Cardiac fibroblast (primary cell): ENCODE measurements at regions not wholly inside any gene's neighbourhood (a gene's known extent, or its start where the extent isn't known, plus 50 kb on each side); places are given as distances from the start of the nearest gene placed in this dataset.
A peak's percentile ranks its signal among the peaks of the same experiment; 100 is the strongest.

Experiments used
- DNase-seq, 2 donors: peaks; one replicate each; pipeline versions ENCODE4 v3.0.0 to v3.0.0-alpha.2; 2010; ENCODE audit warnings: low read depth in 2 of 2
- H3K4me3 ChIP-seq, 2 donors: replicated peaks in 1 of 2; 1 replicate in 1 of 2; 2 replicates in 1 of 2; pipeline ENCODE4 v1.5.1; 2011; ENCODE audit warnings: low read depth in 2 of 2, low read length in 2 of 2, mild to moderate bottlenecking in 2 of 2, moderate library complexity in 1 of 2
- CTCF ChIP-seq: IDR thresholded peaks from one replicate; pipeline ENCODE4 v1.5.1; 2011; ENCODE audit warnings: low read depth, mild to moderate bottlenecking, low read length, inconsistent platforms

DNA sequence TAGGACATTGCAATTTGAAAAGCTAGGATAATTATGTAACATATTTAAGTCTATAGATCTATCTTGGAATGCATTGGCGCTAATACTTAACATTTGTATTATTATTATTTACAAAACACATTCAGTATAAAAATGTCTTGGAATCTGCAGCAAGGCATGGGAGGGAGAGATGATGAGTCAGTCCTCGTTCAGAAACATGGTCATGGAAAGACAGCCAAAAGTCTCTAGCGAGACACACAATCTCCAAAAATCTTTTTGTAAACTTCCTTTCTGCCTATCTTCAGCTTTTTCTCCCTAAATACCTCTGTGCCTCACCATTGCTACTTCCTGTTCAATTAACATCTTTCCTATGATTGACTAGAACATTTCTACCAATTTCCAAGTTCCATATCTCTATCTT lies 188.4 kb upstream of the CACNA2D1 start:
- no peak for TF ChIP-seq CTCF
- H3K4me3 ChIP-seq: no peak overlapping the region
- DNase-seq: peak; percentile 30 to 40

DNA sequence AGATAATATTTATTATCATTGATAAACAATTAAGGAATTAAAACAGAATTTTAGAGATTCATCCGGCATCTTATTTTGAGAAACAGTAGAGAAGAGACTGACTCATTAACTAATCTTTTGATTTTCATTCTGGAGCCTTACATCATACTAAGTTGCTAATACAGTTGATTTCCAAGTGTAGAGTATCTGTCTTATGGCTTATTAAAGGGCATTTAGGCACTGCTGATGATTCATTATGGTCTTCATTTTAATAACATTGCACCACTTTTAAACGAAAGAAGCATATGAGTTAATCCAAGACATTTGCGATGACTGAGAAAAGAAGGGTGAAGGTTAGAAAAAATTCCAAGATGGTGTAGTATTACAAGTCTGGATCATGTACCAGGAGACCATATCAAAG lies 186.0 kb upstream of the CACNA2D1 start:
- TF ChIP-seq CTCF: no peak
- H3K4me3 ChIP-seq: no peak overlapping the region
- peak; percentile 18 to 22 for DNase-seq

- no peak for DNase-seq
- no peak for TF ChIP-seq CTCF
Measured at GRCh38 chr7:82625377-82625776, 181.8 kb upstream of the CACNA2D1 start.

GRCh38 chr7:82624965-82625364 lies 181.4 kb upstream of the CACNA2D1 start:
- no peak for TF ChIP-seq CTCF
- DNase-seq: no peak

More at GRCh38 chr7:82625377-82625776, 181.8 kb upstream of the CACNA2D1 start:
- no peak overlapping the region for H3K4me3 ChIP-seq

GRCh38 chr7:82624337-82624736 lies 180.8 kb upstream of the CACNA2D1 start:
- H3K4me3 ChIP-seq: no peak overlapping the region
- DNase-seq: peak; percentile 71 to 88
- no peak for TF ChIP-seq CTCF

More at GRCh38 chr7:82624965-82625364, 181.4 kb upstream of the CACNA2D1 start:
- H3K4me3 ChIP-seq: no peak overlapping the region

- peak in 1 of 2 donors; percentile 37 for DNase-seq
Measured at GRCh38 chr7:82623812-82624211, 180.2 kb upstream of the CACNA2D1 start.

More at GRCh38 chr7:82623812-82624211, 180.2 kb upstream of the CACNA2D1 start:
- H3K4me3 ChIP-seq: no peak overlapping the region
- TF ChIP-seq CTCF: no peak
